Activated naive CD8-positive, alpha-beta T cell treated with anti-CD3 and anti-CD28 coated beads, Interleukin-2, amount 10 ng/mL, durations not matched to agents 7 days and 5 days (primary cell): ENCODE measurements at regions not wholly inside any gene's neighbourhood (a gene's known extent, or its start where the extent isn't known, plus 50 kb on each side); places are given as distances from the start of the nearest gene placed in this dataset.

Experiments used
- ATAC-seq: fragments of 150-1000 bp; cut with Tn5 transposase; one replicate; pipeline ENCODE4 v1.10.0; 2021; ENCODE audit warnings: low read depth, moderate library complexity
- POLR2A ChIA-PET: fragments of 350-600 bp; sonication (Branson Sonifier 250); formaldehyde crosslinking; loops from one replicate; lab custom pipeline; 2021; ENCODE audit warnings: antibody characterized with exemption; lab: Charles Lee
- DNase-seq: peaks from one replicate; pipeline ENCODE4 v3.0.0; 2021
- H3K27ac Mint-ChIP-seq: one replicate; pipeline ENCODE4 v1.8.0; 2022; ENCODE audit warnings: mild to moderate bottlenecking, mixed read lengths
- H3K27me3 Mint-ChIP-seq: one replicate; pipeline ENCODE4 v1.8.0; 2022; ENCODE audit warnings: mild to moderate bottlenecking, moderate library complexity, mixed read lengths
- H3K36me3 Mint-ChIP-seq: one replicate; pipeline ENCODE4 v1.8.0; 2021; ENCODE audit warnings: mild to moderate bottlenecking, mixed read lengths
- H3K4me1 Mint-ChIP-seq: one replicate; pipeline ENCODE4 v1.8.0; 2021; ENCODE audit warnings: mixed read lengths
- H3K4me3 Mint-ChIP-seq: one replicate; pipeline ENCODE4 v1.8.0; 2022; ENCODE audit warnings: mild to moderate bottlenecking, moderate library complexity, mixed read lengths
- H3K9me3 Mint-ChIP-seq: one replicate; pipeline ENCODE4 v1.8.0; 2021; ENCODE audit warnings: mixed read lengths

DNA sequence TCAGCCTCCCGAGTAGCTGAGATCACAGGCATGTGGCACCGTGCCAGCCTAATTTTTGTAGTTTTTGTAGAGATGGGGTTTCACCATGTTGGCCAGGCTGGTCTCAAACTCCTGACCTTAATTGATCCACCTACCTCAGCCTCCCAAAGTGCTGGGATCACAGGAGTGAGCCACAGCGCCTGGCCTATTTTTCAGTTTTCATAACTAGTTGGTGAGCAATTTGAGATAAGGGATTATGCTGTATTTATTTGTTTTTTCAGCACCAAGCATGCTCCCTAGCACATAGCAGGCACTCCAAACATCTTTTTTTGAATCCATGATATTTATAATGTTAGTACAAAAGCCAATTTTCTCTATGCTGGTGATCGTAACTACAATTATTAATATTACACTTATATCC lies 541.2 kb downstream of the SNAPC1 start:
- POLR2A ChIA-PET, result no interaction called here

DNA sequence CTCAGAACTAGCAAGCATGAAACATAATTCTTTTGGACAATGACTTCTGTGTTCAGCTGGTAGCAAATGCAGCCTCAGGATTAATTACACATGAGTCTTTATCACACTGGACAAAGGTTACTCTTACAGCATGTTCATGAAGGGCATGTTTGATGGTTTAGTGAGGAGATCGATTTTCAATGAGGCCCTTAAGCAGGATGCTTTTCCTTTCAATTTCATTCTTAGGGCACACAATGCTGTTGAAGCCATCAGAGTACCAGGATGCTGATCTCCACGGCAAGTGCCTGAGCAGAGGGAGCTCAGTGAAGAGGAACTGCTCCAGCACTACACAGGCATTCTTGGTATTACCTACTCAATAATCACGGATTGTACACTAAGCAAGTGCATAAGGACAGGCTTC lies 542.0 kb downstream of the SNAPC1 start:
- Mint-ChIP-seq H3K9me3 (no peaks in the 10 kb centered on the region), H3K4me1 (no peaks in the 10 kb centered on the region), H3K27me3 (no peaks in the 10 kb centered on the region), H3K27ac (no peak overlapping the region), H3K36me3 (no peaks in the 10 kb centered on the region), H3K4me3 (no peak overlapping the region)
- ATAC-seq (no peak), DNase-seq (no peak)
- POLR2A ChIA-PET, result no interaction called here

More for the DNA sequence above, 541.2 kb downstream of the SNAPC1 start:
- Mint-ChIP-seq H3K36me3 (no peaks in the 10 kb centered on the region), H3K4me3 (no peak overlapping the region), H3K9me3 (no peaks in the 10 kb centered on the region), H3K4me1 (no peaks in the 10 kb centered on the region), H3K27ac (no peak overlapping the region), H3K27me3 (no peaks in the 10 kb centered on the region)
- DNase-seq (no peak), ATAC-seq (no peak)

DNA sequence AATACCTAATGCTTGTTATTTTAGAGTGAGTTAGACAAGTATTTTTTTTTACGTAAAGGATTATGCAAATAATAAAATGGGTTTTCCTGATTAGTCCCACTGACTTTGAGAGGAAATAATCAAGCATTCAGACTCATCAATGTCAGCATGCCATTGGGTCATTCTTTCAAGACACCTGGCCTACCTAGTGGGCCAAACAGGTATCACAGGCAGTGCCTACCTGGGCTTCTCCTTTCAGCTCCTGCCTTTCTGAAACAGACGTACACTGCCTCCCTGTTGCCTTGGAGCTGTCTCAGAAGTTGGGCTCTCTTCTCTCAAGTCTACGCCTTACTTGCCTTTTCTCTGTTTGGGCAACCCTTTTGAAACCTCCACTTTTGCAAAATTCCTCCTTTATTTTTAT lies 545.6 kb downstream of the SNAPC1 start:
- Mint-ChIP-seq H3K4me1 (no peaks in the 10 kb centered on the region), H3K27me3 (no peaks in the 10 kb centered on the region), H3K36me3 (no peaks in the 10 kb centered on the region), H3K4me3 (no peak overlapping the region), H3K9me3 (no peaks in the 10 kb centered on the region), H3K27ac (no peak overlapping the region)
- ATAC-seq, result no peak
- DNase-seq, result no peak
- POLR2A ChIA-PET, result no interaction called here

DNA sequence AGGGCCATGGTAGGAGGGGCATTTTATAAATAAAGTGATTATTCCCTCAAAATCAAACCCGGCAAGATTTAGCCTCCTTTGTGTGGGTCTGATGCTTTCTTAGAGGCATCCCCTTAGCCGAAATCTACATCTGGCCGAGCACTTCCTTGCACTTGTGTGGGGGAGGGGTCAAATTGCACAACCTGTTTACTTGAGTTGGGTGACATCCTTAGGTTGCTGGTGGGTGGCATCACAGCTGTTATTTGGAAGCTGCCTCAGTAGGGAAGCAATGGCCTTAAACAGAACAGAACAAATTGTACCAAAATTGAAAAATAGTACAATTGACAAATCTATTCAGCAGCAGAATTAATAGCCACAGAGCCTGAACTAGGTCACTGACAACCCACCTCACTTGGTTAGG lies 546.1 kb downstream of the SNAPC1 start:
- POLR2A ChIA-PET, result no interaction called here
- no peaks in the 10 kb centered on the region for H3K9me3 Mint-ChIP-seq
- DNase-seq (no peak), ATAC-seq (no peak)
- no peaks in the 10 kb centered on the region for H3K4me1 Mint-ChIP-seq
- no peak overlapping the region for H3K4me3 Mint-ChIP-seq
- no peaks in the 10 kb centered on the region for H3K27me3 Mint-ChIP-seq
- H3K36me3 Mint-ChIP-seq, result no peaks in the 10 kb centered on the region
- no peak overlapping the region for H3K27ac Mint-ChIP-seq

DNA sequence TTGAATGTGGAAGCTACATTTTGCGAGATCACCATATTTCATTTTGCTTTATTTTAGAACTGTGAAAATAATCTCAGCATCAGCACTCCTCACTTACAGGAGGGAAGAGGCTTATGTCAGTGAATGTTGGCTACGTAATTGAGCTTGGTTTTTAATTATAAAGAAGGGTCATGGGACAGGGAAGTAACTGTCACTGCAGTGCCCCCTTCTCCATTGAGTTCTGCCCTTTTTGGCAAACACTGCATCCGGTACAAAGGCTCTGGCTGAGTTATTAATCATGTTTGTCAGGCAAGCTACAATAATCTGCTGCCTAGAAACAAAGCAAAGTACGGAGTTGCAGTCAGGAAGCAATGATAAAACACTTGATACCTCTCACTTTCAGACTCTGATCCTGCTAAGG lies 546.7 kb downstream of the SNAPC1 start:
- H3K9me3 Mint-ChIP-seq, result no peaks in the 10 kb centered on the region
- H3K27ac Mint-ChIP-seq, result no peak overlapping the region
- DNase-seq, result no peak
- POLR2A ChIA-PET, result no interaction called here
- no peak for ATAC-seq
- no peaks in the 10 kb centered on the region for H3K27me3 Mint-ChIP-seq
- H3K4me3 Mint-ChIP-seq, result no peak overlapping the region
- no peaks in the 10 kb centered on the region for H3K4me1 Mint-ChIP-seq
- H3K36me3 Mint-ChIP-seq, result no peaks in the 10 kb centered on the region

DNA sequence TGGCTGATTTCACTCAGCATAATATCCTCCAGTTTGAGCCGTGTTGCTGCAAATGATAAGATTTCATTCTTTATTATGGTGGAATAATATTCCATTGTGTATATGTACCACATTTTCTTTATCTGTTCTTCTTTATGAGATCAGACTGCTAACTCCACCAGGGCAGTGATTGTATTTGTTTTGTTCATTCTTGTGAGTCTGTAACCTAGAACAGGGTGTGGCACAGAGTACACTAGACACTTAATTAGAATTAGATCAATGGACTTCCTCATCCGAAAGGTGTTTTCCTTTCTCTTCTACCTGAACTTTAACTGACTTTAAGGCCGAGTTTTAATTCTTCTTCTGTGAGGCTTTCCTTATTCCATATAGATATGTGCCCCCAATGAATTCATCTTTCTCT lies 551.0 kb downstream of the SNAPC1 start:
- H3K9me3 Mint-ChIP-seq, result no peaks in the 10 kb centered on the region
- no peak overlapping the region for H3K27ac Mint-ChIP-seq
- H3K36me3 Mint-ChIP-seq, result no peaks in the 10 kb centered on the region
- no peaks in the 10 kb centered on the region for H3K27me3 Mint-ChIP-seq
- no peaks in the 10 kb centered on the region for H3K4me1 Mint-ChIP-seq
- no peak for ATAC-seq
- no peak for DNase-seq
- no peak overlapping the region for H3K4me3 Mint-ChIP-seq
- POLR2A ChIA-PET, result no interaction called here

DNA sequence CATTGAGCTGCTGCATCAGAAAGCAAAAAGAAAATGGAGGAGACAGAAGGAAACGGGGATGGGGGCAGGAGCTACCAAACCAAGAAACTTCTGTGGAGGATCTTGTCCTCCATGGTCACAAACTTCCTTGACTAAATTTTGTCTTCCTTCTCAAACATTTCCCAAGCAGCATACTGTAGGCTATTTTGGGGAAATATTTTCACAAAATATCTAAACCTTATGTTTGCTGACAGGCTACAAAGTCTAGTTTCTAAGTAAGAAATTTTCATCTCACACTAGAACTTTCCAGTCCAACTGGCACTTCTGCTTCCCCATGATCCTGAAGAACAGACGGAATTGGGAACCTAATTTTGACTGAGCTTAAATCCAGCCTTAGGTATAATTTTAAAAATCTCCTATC lies 552.0 kb downstream of the SNAPC1 start:
- POLR2A ChIA-PET, result no interaction called here
- Mint-ChIP-seq H3K4me1 (no peaks in the 10 kb centered on the region), H3K4me3 (no peak overlapping the region), H3K27ac (no peak overlapping the region), H3K27me3 (no peaks in the 10 kb centered on the region), H3K9me3 (no peaks in the 10 kb centered on the region), H3K36me3 (no peaks in the 10 kb centered on the region)
- DNase-seq (no peak), ATAC-seq (no peak)

DNA sequence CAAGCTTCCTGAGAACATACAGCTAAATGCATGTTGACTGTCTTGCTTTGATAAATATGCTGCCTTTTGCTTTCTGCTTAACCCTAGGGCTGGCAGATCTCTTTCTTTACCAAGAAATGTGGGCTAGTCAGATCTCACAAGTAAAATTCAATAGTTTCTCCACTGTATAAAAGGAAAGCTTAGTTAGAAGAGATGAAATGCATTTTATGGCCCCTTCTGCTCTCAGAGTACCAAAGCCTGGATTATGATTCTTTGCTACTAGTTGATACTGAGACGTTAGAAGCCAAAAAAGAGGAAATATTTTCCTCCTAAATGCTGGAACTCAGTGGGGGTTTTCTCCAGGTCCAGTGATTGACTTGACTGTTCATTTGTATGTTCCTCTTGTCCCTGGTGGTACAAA lies 552.7 kb downstream of the SNAPC1 start:
- Mint-ChIP-seq H3K4me3 (no peak overlapping the region), H3K4me1 (no peaks in the 10 kb centered on the region), H3K27me3 (no peaks in the 10 kb centered on the region), H3K9me3 (no peaks in the 10 kb centered on the region), H3K36me3 (no peaks in the 10 kb centered on the region), H3K27ac (no peak overlapping the region)
- ATAC-seq, result no peak
- POLR2A ChIA-PET, result no interaction called here
- no peak for DNase-seq

DNA sequence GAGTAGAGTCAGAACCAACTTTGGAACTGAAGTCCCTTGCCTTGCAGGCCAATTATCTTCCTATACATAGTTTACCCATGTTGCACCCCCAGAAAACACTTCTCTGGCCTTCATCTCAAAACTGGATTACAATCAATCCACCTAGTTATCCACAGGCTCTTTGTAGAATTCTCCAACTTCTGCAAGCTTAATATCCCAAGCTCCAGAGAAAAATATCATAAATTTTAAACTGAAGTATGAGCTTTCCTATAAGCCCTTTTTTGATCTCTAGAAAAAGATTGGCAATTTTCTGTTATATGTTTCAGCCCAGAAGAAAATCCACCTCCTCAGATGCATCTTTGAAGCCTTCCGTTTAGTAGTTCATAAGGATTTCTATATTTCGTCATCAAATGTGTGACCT lies 553.4 kb downstream of the SNAPC1 start:
- Mint-ChIP-seq H3K27me3 (no peaks in the 10 kb centered on the region), H3K4me1 (no peaks in the 10 kb centered on the region), H3K27ac (no peak overlapping the region), H3K4me3 (no peak overlapping the region), H3K36me3 (no peaks in the 10 kb centered on the region), H3K9me3 (no peaks in the 10 kb centered on the region)
- no peak for DNase-seq
- no peak for ATAC-seq
- POLR2A ChIA-PET, result no interaction called here

DNA sequence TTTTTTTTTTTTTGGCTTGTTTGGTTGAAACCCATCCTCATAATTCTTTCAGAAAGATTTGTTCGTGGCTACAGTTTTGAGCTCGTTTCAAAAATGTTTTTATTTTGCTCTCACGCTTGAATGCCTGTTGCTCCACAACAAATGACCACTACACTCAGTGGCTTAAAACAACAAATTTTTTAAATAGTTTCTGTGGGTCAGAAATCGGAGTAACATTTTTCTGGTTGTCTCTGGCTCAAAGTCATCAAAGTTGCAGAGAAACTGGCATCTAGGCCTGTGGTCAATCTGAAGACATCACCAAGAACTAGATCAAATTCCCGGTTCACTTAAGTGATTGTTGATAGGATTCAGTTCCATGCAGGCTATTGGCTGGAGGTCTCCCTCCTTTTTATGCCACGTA lies 560.0 kb downstream of the SNAPC1 start:
- Mint-ChIP-seq H3K9me3 (no peaks in the 10 kb centered on the region), H3K4me3 (no peak overlapping the region), H3K27me3 (no peaks in the 10 kb centered on the region), H3K36me3 (no peaks in the 10 kb centered on the region), H3K4me1 (no peaks in the 10 kb centered on the region), H3K27ac (no peak overlapping the region)
- POLR2A ChIA-PET, result no interaction called here
- ATAC-seq, result no peak
- DNase-seq, result no peak

DNA sequence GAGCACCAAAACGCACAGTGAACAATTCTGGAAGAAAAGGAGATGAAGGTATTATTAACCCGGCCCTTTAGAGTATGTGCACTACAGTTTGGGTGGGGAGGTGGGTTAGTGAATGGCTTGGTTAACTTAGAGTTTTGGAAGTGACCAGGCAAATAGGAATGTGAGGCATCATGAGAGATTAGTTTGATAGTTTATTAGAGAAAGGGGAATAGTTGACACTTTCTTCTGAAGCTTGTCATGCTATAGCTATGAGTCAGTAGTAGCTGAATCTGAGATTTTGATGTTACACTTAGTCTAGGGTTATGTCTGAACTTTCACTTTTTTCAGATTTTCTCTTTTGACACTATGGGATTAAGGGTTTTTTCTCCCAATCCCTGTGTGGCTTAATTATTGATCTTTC lies 567.2 kb downstream of the SNAPC1 start:
- Mint-ChIP-seq H3K27ac (no peak overlapping the region), H3K27me3 (no peaks in the 10 kb centered on the region), H3K36me3 (no peaks in the 10 kb centered on the region), H3K9me3 (no peaks in the 10 kb centered on the region), H3K4me1 (no peaks in the 10 kb centered on the region), H3K4me3 (no peak overlapping the region)
- no peak for DNase-seq
- no peak for ATAC-seq
- POLR2A ChIA-PET, result no interaction called here

DNA sequence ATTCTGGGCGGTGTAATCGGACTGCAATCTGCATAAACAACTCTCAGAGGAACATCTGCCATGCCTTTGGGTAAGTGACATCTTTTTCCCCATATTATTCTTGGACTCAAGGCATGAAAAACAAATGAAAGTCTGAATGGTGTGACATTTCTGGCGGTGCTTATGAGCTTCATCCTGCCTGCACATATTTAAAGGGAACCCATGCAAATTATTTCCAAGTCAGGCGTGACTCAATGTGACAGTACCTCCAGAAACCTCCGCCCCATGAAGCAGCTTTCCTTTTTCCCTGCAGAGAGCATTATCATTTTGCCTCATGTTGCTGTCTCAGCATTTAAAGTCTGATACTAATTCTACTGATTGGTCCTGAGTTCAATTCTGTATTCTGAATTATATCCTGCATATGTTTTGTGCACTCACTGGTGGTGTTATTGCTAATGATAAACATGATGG lies 585.4 kb downstream of the SNAPC1 start:
- H3K9me3 Mint-ChIP-seq, result peaks cover 6% of the 10 kb centered on the region

DNA sequence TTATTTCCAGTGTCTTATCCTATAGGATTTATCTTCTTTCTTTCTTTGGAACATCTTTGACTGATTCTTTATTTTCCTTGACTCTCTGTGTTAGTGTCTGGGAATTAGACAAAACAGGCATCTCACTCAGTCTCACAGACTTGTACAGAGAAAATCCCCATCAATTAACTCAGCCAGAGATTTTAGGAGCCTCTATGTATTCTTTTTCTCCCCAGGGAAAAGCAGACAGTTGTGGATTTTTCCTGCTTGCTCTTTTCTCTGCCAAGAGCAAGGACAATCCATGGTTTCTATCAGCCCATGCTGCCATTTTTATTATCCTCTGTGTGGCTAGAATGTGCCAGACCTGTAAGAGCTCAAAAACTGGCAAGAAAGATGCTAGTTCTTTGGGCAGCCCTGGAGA lies 595.1 kb downstream of the SNAPC1 start:
- Mint-ChIP-seq H3K4me1 (no peaks in the 10 kb centered on the region), H3K9me3 (peaks cover 14% of the 10 kb centered on the region), H3K4me3 (no peak overlapping the region), H3K36me3 (no peaks in the 10 kb centered on the region), H3K27me3 (no peaks in the 10 kb centered on the region), H3K27ac (no peak overlapping the region)
- ATAC-seq (no peak), DNase-seq (no peak)
- POLR2A ChIA-PET, result no interaction called here

More for the DNA sequence above, 585.4 kb downstream of the SNAPC1 start:
- POLR2A ChIA-PET, result no interaction called here
- Mint-ChIP-seq H3K36me3 (no peaks in the 10 kb centered on the region), H3K27ac (no peak overlapping the region), H3K27me3 (no peaks in the 10 kb centered on the region), H3K4me3 (no peak overlapping the region), H3K4me1 (no peaks in the 10 kb centered on the region)
- DNase-seq, result no peak
- ATAC-seq, result no peak

DNA sequence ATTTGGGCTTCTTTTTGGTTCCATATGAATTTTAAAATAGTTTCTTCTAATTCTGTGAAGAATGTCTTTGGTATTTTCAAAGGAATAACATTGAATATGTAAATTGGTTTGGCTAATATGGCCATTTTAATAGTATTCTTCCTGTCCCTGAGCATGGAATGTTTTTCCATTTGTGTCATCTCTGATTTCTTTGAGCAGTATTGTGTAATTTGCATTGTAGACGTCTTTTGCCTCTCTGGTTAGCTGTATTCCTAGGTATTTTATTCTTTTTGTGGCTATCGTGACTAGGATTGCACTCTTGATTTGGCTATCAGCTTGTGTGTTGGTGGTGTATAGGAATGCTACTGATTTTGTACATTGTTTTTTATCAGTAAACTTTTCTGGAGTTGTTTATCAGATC lies 601.9 kb downstream of the SNAPC1 start:
- H3K27me3 Mint-ChIP-seq, result no peaks in the 10 kb centered on the region

DNA sequence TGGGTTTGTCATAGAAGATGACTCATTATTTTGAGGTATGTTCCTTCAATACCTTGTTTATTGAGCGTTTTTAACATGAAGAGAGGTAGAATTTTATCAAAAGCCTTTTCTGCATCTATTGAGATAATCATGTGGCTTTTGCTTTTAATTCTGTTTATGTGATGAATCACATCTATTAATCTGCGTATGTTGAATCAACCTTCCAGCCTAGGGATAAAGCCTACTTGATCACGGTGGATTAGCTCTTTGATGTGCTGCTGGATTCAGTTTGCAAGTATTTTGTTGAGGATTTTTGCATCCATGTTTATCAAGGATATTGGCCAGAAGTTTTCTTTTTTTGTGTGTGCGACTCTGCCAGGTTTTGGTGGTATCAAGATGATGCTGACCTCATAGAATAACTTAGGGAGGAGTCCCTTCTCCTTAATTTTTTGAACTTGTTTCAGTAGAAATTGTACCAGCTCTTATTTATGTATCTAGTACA lies 602.6 kb downstream of the SNAPC1 start:
- ATAC-seq, result no peak
- Mint-ChIP-seq H3K4me1 (no peaks in the 10 kb centered on the region), H3K36me3 (no peaks in the 10 kb centered on the region), H3K4me3 (no peak overlapping the region), H3K27ac (no peak overlapping the region), H3K9me3 (no peaks in the 10 kb centered on the region), H3K27me3 (no peaks in the 10 kb centered on the region)
- POLR2A ChIA-PET, result no interaction called here
- no peak for DNase-seq

More for the DNA sequence above, 601.9 kb downstream of the SNAPC1 start:
- POLR2A ChIA-PET, result no interaction called here
- Mint-ChIP-seq H3K9me3 (no peaks in the 10 kb centered on the region), H3K36me3 (no peaks in the 10 kb centered on the region), H3K27ac (no peak overlapping the region), H3K4me3 (no peak overlapping the region), H3K4me1 (no peaks in the 10 kb centered on the region)
- ATAC-seq, result no peak
- no peak for DNase-seq
